H1 (cell line): ENCODE measurements at regions not wholly inside any gene's neighbourhood (a gene's known extent, or its start where the extent isn't known, plus 50 kb on each side); places are given as distances from the start of the nearest gene placed in this dataset.

ENCODE experiments used
- CTCF ChIA-PET: fragments of 300-600 bp; sonication (Branson Sonifier 250); formaldehyde crosslinking; loops from one replicate; lab custom pipeline; 2021; ENCODE audit not compliant: partially characterized antibody; lab: Charles Lee
- POLR2A ChIA-PET: fragments of 300-600 bp; sonication (Branson Sonifier 250); formaldehyde crosslinking; loops from one replicate; lab custom pipeline; 2021; ENCODE audit warnings: inconsistent platforms; ENCODE audit not compliant: partially characterized antibody; lab: Charles Lee
- DNase-seq, 2 experiments: peaks; one replicate each; pipeline versions ENCODE4 v3.0.0 to v3.0.0-alpha.2; 2010 to 2022; ENCODE audit warnings: low spot score in 2 of 2, low read depth in 1 of 2, mixed read lengths in 1 of 2
- FAIRE-seq: peaks from 2 replicates; lab custom pipeline; 2011; peaks lifted over from hg19 to GRCh38; lab: Jason Lieb, UNC
- H2AFZ ChIP-seq: 2 replicates; pipeline ENCODE4 v1.8.1; 2012; ENCODE audit warnings: low read length, inconsistent platforms
- H2AK5ac ChIP-seq: 2 replicates; pipeline ENCODE4 v1.6.1; 2013; ENCODE audit warnings: low read depth, low read length
- H2BK120ac ChIP-seq: replicated peaks from 2 replicates; pipeline ENCODE3; 2013; ENCODE audit warnings: low read depth, low read length, inconsistent platforms
- H2BK12ac ChIP-seq: 2 replicates; pipeline ENCODE4 v1.6.1; 2013; ENCODE audit warnings: low read depth, low read length
- H2BK15ac ChIP-seq: 2 replicates; pipeline ENCODE4 v1.6.1; 2013; ENCODE audit warnings: low read length
- H2BK20ac ChIP-seq: 2 replicates; pipeline ENCODE4 v1.6.1; 2013; ENCODE audit warnings: low read length
- H2BK5ac ChIP-seq: 2 replicates; pipeline ENCODE4 v1.6.1; 2013; ENCODE audit warnings: low read depth, low read length
- H3K14ac ChIP-seq: 2 replicates; pipeline ENCODE4 v1.6.1; 2013; ENCODE audit warnings: inconsistent platforms; ENCODE audit not compliant: insufficient read length
- H3K18ac ChIP-seq: 2 replicates; pipeline ENCODE4 v1.6.1; 2013; ENCODE audit warnings: low read length; ENCODE audit errors: extremely low read depth
- H3K23ac ChIP-seq: 2 replicates; pipeline ENCODE4 v1.6.1; 2013; ENCODE audit warnings: inconsistent platforms; ENCODE audit not compliant: insufficient read length
- H3K23me2 ChIP-seq: 2 replicates; pipeline ENCODE4 v1.6.1; 2013; ENCODE audit warnings: low read depth, low read length
- H3K27ac ChIP-seq: 2 replicates; pipeline ENCODE4 v1.6.1; 2011; ENCODE audit warnings: low read depth, low read length, inconsistent platforms
- H3K27me3 ChIP-seq, 4 experiments: replicated peaks in 1 of 4; 1 replicate in 1 of 4; 2 replicates in 3 of 4; pipeline versions ENCODE4 v1.6.1 to v1.8.1; 2011 to 2013; ENCODE audit warnings: low read length in 3 of 4, mild to moderate bottlenecking in 3 of 4, inconsistent platforms in 2 of 4, mixed read lengths in 2 of 4, moderate library complexity in 1 of 4; ENCODE audit not compliant: control insufficient read depth in 3 of 4, insufficient read depth in 3 of 4; ENCODE audit errors: extremely low read depth in 1 of 4
- H3K36me3 ChIP-seq, 4 experiments: 2 replicates each; pipeline versions ENCODE4 v1.6.1 to v1.8.1; 2011 to 2013; ENCODE audit warnings: mild to moderate bottlenecking in 4 of 4, low read length in 3 of 4, moderate library complexity in 2 of 4, control low read depth in 1 of 4, inconsistent platforms in 1 of 4; ENCODE audit not compliant: insufficient read depth in 4 of 4, control insufficient read depth in 2 of 4
- H3K4ac ChIP-seq: replicated peaks from 2 replicates; pipeline ENCODE3; 2013; ENCODE audit warnings: low read length, low read depth, mixed read lengths, inconsistent platforms; ENCODE audit not compliant: insufficient read length
- H3K4me1 ChIP-seq, 4 experiments: replicated peaks in 1 of 4; 1 replicate in 1 of 4; 2 replicates in 3 of 4; pipeline versions ENCODE4 v1.6.1 to v1.8.1; 2011 to 2013; ENCODE audit warnings: low read length in 3 of 4, inconsistent platforms in 2 of 4, mixed read lengths in 1 of 4; ENCODE audit not compliant: insufficient read depth in 4 of 4, control insufficient read depth in 3 of 4
- H3K4me2 ChIP-seq, 2 experiments: 2 replicates each; pipeline versions ENCODE4 v1.6.1 to v1.8.1; 2011 to 2013; ENCODE audit warnings: low read depth in 2 of 2, low read length in 2 of 2, control low read depth in 1 of 2, inconsistent platforms in 1 of 2, mild to moderate bottlenecking in 1 of 2; ENCODE audit not compliant: insufficient read depth in 1 of 2
- H3K4me3 ChIP-seq, 4 experiments: fragments of 200-600, 300-600 bp in 1 of 4; sonication (generic), shearing (Covaris generic), sonication (Bioruptor Twin) in 1 of 4; 2 replicates each; pipeline versions ENCODE4 v1.5.1 to v1.8.1; 2011 to 2016; ENCODE audit warnings: low read length in 4 of 4, low read depth in 3 of 4, control low read depth in 2 of 4, inconsistent platforms in 2 of 4, mild to moderate bottlenecking in 2 of 4, mixed read lengths in 1 of 4, moderate library complexity in 1 of 4; ENCODE audit not compliant: insufficient read depth in 2 of 4; ENCODE audit errors: extremely low read depth in 1 of 4
- H3K56ac ChIP-seq: replicated peaks from 2 replicates; pipeline ENCODE3; 2013; ENCODE audit warnings: low read depth, mild to moderate bottlenecking, mixed read lengths, low read length, inconsistent platforms; ENCODE audit not compliant: insufficient read length
- H3K79me1 ChIP-seq: 2 replicates; pipeline ENCODE4 v1.6.1; 2013; ENCODE audit warnings: low read depth, low read length, control low read depth
- H3K79me2 ChIP-seq, 2 experiments: 2 replicates each; pipeline versions ENCODE4 v1.6.1 to v1.8.1; 2012 to 2013; ENCODE audit warnings: low read length in 2 of 2, mild to moderate bottlenecking in 2 of 2, inconsistent platforms in 1 of 2; ENCODE audit not compliant: insufficient read depth in 2 of 2, control insufficient read depth in 1 of 2
- H3K9ac ChIP-seq, 4 experiments: replicated peaks in 1 of 4; 1 replicate in 1 of 4; 2 replicates in 3 of 4; pipeline versions ENCODE4 v1.6.1 to v1.8.1; 2011 to 2013; ENCODE audit warnings: low read depth in 3 of 4, low read length in 3 of 4, control low read depth in 2 of 4, mild to moderate bottlenecking in 2 of 4, moderate library complexity in 2 of 4, inconsistent platforms in 1 of 4; ENCODE audit errors: extremely low read depth in 1 of 4
- H3K9me3 ChIP-seq, 2 experiments: 2 replicates each; pipeline versions ENCODE4 v1.6.1 to v1.8.1; 2012 to 2013; ENCODE audit warnings: mild to moderate bottlenecking in 2 of 2, moderate library complexity in 2 of 2, control low read depth in 1 of 2, inconsistent platforms in 1 of 2, low read depth in 1 of 2, low read length in 1 of 2, mixed read lengths in 1 of 2; ENCODE audit not compliant: insufficient read depth in 2 of 2
- H4K20me1 ChIP-seq, 2 experiments: replicated peaks in 1 of 2; 2 replicates each; pipeline versions ENCODE3 to v1.8.1; 2011 to 2013; ENCODE audit warnings: inconsistent platforms in 2 of 2, low read length in 2 of 2, mild to moderate bottlenecking in 1 of 2; ENCODE audit not compliant: insufficient read depth in 2 of 2, control insufficient read depth in 1 of 2
- H4K5ac ChIP-seq: 2 replicates; pipeline ENCODE4 v1.6.1; 2013; ENCODE audit warnings: low read length, low read depth, mixed read lengths, inconsistent platforms; ENCODE audit not compliant: insufficient read length
- H4K8ac ChIP-seq: 2 replicates; pipeline ENCODE4 v1.8.0; 2013; ENCODE audit warnings: mild to moderate bottlenecking, moderate library complexity, low read length, inconsistent platforms; ENCODE audit not compliant: insufficient read depth; ENCODE audit errors: extremely low read depth
- H4K91ac ChIP-seq: replicated peaks from 2 replicates; pipeline ENCODE3; 2013; ENCODE audit warnings: low read length, mixed read lengths, inconsistent platforms; ENCODE audit not compliant: insufficient read length
- ASH2L ChIP-seq: fragments of 200-600, 300-600 bp; sonication (generic); IDR thresholded peaks from one replicate; pipeline ENCODE4 v1.7.1; 2017; ENCODE audit warnings: low read length
- CBX8 ChIP-seq: fragments of 300-800, 300-1000 bp; sonication (generic); IDR thresholded peaks from 2 replicates; pipeline ENCODE4 v1.7.1; 2016; ENCODE audit warnings: low read depth, low read length, borderline replicate concordance
- CHD1 ChIP-seq: IDR thresholded peaks from 2 replicates; pipeline ENCODE4 v1.6.1; 2012; ENCODE audit warnings: low read depth, low read length, improper control_type of control experiment
- CTBP2 ChIP-seq: IDR thresholded peaks from 2 replicates; pipeline ENCODE4 v1.7.0; 2011; ENCODE audit warnings: borderline replicate concordance, mild to moderate bottlenecking, moderate library complexity, mixed read lengths, low read length; ENCODE audit not compliant: insufficient read depth, insufficient read length
- EZH2 ChIP-seq: fragments of 200-600 bp; sonication (generic); IDR thresholded peaks from 2 replicates; pipeline ENCODE4 v1.7.1; 2012; ENCODE audit warnings: low read depth, mild to moderate bottlenecking, moderate library complexity, low read length, inconsistent platforms; ENCODE audit not compliant: severe bottlenecking
- POLR2A ChIP-seq, 2 experiments: IDR thresholded peaks; 1 replicate in 1 of 2; 2 replicates in 1 of 2; pipeline ENCODE4 v1.6.1; 2011; ENCODE audit warnings: low read depth in 2 of 2, low read length in 2 of 2, mild to moderate bottlenecking in 2 of 2; ENCODE audit errors: control extremely low read depth in 1 of 2
- WGBS, 2 experiments: shearing (Covaris generic) in 1 of 2; methylation state at CpG; one replicate each; pipeline versions ENCODE4 v1.1.6 to v1.1.7; 2013 to 2015; ENCODE audit warnings: low lambda C conversion rate in 2 of 2, mixed read lengths in 2 of 2, inconsistent platforms in 1 of 2, low coverage in 1 of 2, missing lambda C conversion rate in 1 of 2; ENCODE audit not compliant: insufficient replicate concordance in 2 of 2, insufficient coverage in 1 of 2, insufficient read length in 1 of 2; ENCODE audit errors: extremely low coverage in 1 of 2, missing lambda C conversion rate in 1 of 2; 5-methylcytosine and 5-hydroxymethylcytosine counted together

GRCh38 chr2:181290182-181290581, 167.0 kb upstream of the ITGA4 start:
- H3K27ac ChIP-seq = no peak overlapping the region
- H3K23me2 ChIP-seq = no peaks in the 10 kb centered on the region
- no peak overlapping the region for H2AFZ ChIP-seq
- no peak overlapping the region for H2AK5ac ChIP-seq
- no peak overlapping the region for H3K4ac ChIP-seq
- H2BK20ac ChIP-seq = no peak overlapping the region
- no peak overlapping the region for H3K18ac ChIP-seq
- H3K56ac ChIP-seq = no peak overlapping the region
- TF ChIP-seq POLR2A (IDR thresholded peaks at IDR 0.05; ENCODE audit: control extremely low read depth in 1 of 2, low read depth in 2 of 2, low read length in 2 of 2) (no peak), CHD1 (no peak), EZH2 (no peak), ASH2L (no peak), CBX8 (no peak), CTBP2 (no peak)
- H4K8ac ChIP-seq = no peak overlapping the region
- no peaks in the 10 kb centered on the region for H3K9me3 ChIP-seq
- ChIA-PET CTCF (no interaction called here), POLR2A (no interaction called here)
- DNase-seq = no peak
- no peak overlapping the region for H2BK120ac ChIP-seq
- H3K9ac ChIP-seq = no peak overlapping the region
- no peaks in the 10 kb centered on the region for H3K4me1 ChIP-seq
- no peaks in the 10 kb centered on the region for H4K20me1 ChIP-seq
- no peaks in the 10 kb centered on the region for H3K36me3 ChIP-seq
- H2BK5ac ChIP-seq = no peak overlapping the region
- H4K5ac ChIP-seq = no peak overlapping the region
- no peak overlapping the region for H3K14ac ChIP-seq
- 100% methylated on average over 1 of the region's 1 CpG; no CpG with 5 or more reads in 1 of the 2 experiments for WGBS, 2 experiments
- no peaks in the 10 kb centered on the region for H3K27me3 ChIP-seq
- H3K23ac ChIP-seq = no peak overlapping the region
- no peak overlapping the region for H4K91ac ChIP-seq
- no peak overlapping the region for H3K4me2 ChIP-seq
- H3K4me3 ChIP-seq = no peak overlapping the region
- H2BK12ac ChIP-seq = no peak overlapping the region
- H3K79me2 ChIP-seq = no peaks in the 10 kb centered on the region
- no peak for FAIRE-seq
- H3K79me1 ChIP-seq = no peaks in the 10 kb centered on the region
- no peak overlapping the region for H2BK15ac ChIP-seq
